ENCODE measurements at regions not wholly inside any gene's neighbourhood (a gene's known extent, or its start where the extent isn't known, plus 50 kb on each side); places are given as distances from the start of the nearest gene placed in this dataset.

- no TSS peak for BruUV-seq (replicated peaks)
- Histone ChIP-seq H3K36me3 (ENCODE audit: low read depth) (no peaks in the 10 kb centered on the region), H3K9me3 (ENCODE audit: insufficient read depth, low read depth) (no peaks in the 10 kb centered on the region), H3K4me2 (no peak overlapping the region), H3K79me2 (ENCODE audit: low read depth) (no peaks in the 10 kb centered on the region), H3K9me2 (ENCODE audit: insufficient read depth) (no peaks in the 10 kb centered on the region), H3K4me1 (replicated peaks; ENCODE audit: insufficient read depth) (no peaks in the 10 kb centered on the region), H3K4me3 (no peak overlapping the region), H4K20me1 (ENCODE audit: insufficient read depth) (no peaks in the 10 kb centered on the region; the same call in 1 of the 2 replicates), H3K27ac (no peak overlapping the region), H2AFZ (no peak overlapping the region), H3F3A (ENCODE audit: insufficient read depth, low read depth) (no peaks in the 10 kb centered on the region), H3K27me3 (ENCODE audit: insufficient read depth, low read depth) (peaks cover 100% of the 10 kb centered on the region)
- POLR2A ChIA-PET (ENCODE audit: unreplicated experiment) = no interaction called here
- intact Hi-C loops (cut with micrococcal nuclease; ENCODE audit: unreplicated experiment) = no loop called here
- CTCF ChIA-PET = no interaction called here
- no peak for DNase-seq
- TF ChIP-seq CTCF (conservative IDR thresholded peaks at IDR 0.05) (no peak), EZH2 (IDR thresholded peaks at IDR 0.05; ENCODE audit: low read depth) (no peak)
Observed at GRCh38 chr13:111659219-111659775, 338.9 kb downstream of the TEX29 start.

GRCh38 chr13:111659842-111660241 is 339.4 kb downstream of the TEX29 start:
- BruUV-seq (replicated peaks) = no TSS peak
- DNase-seq = no peak
- TF ChIP-seq EZH2 (IDR thresholded peaks at IDR 0.05; ENCODE audit: low read depth) (no peak), CTCF (conservative IDR thresholded peaks at IDR 0.05) (no peak)
- Histone ChIP-seq H3F3A (ENCODE audit: insufficient read depth, low read depth) (no peaks in the 10 kb centered on the region), H3K79me2 (ENCODE audit: low read depth) (no peaks in the 10 kb centered on the region), H3K9me2 (ENCODE audit: insufficient read depth) (no peaks in the 10 kb centered on the region), H3K27me3 (ENCODE audit: insufficient read depth, low read depth) (peaks cover 100% of the 10 kb centered on the region), H3K36me3 (ENCODE audit: low read depth) (no peaks in the 10 kb centered on the region), H3K4me2 (no peak overlapping the region), H3K9me3 (ENCODE audit: insufficient read depth, low read depth) (no peaks in the 10 kb centered on the region), H3K4me3 (no peak overlapping the region), H3K27ac (no peak overlapping the region), H4K20me1 (ENCODE audit: insufficient read depth) (peaks cover 1% of the 10 kb centered on the region; the same call in 1 of the 2 replicates), H3K4me1 (replicated peaks; ENCODE audit: insufficient read depth) (no peaks in the 10 kb centered on the region), H2AFZ (no peak overlapping the region)
- intact Hi-C loops (cut with micrococcal nuclease; ENCODE audit: unreplicated experiment) = no loop called here
- POLR2A ChIA-PET (ENCODE audit: unreplicated experiment) = no interaction called here
- CTCF ChIA-PET = no interaction called here

- TF ChIP-seq CTCF (conservative IDR thresholded peaks at IDR 0.05) = no peak
- no peak for TF ChIP-seq EZH2 (IDR thresholded peaks at IDR 0.05; ENCODE audit: low read depth)
- Histone ChIP-seq H4K20me1 (ENCODE audit: insufficient read depth) (peaks cover 4% of the 10 kb centered on the region; the same call in 1 of the 2 replicates), H3K79me2 (ENCODE audit: low read depth) (no peaks in the 10 kb centered on the region), H3K4me3 (no peak overlapping the region), H3K27me3 (ENCODE audit: insufficient read depth, low read depth) (peaks cover 100% of the 10 kb centered on the region), H3K27ac (no peak overlapping the region), H3K9me2 (ENCODE audit: insufficient read depth) (no peaks in the 10 kb centered on the region), H3K9me3 (ENCODE audit: insufficient read depth, low read depth) (no peaks in the 10 kb centered on the region), H3F3A (ENCODE audit: insufficient read depth, low read depth) (no peaks in the 10 kb centered on the region), H3K4me2 (no peak overlapping the region), H3K36me3 (ENCODE audit: low read depth) (no peaks in the 10 kb centered on the region), H2AFZ (no peak overlapping the region), H3K4me1 (replicated peaks; ENCODE audit: insufficient read depth) (no peaks in the 10 kb centered on the region)
- ChIA-PET CTCF (no interaction called here), POLR2A (ENCODE audit: unreplicated experiment) (no interaction called here)
- intact Hi-C loops (cut with micrococcal nuclease; ENCODE audit: unreplicated experiment) = no loop called here
- no TSS peak for BruUV-seq (replicated peaks)
- no peak for DNase-seq
Observed at GRCh38 chr13:111661052-111661451, 340.6 kb downstream of the TEX29 start.

Data from PC-9 (cell line).